ENCODE measurements at regions not wholly inside any gene's neighbourhood (a gene's known extent, or its start where the extent isn't known, plus 50 kb on each side); places are given as distances from the start of the nearest gene placed in this dataset.
"Not testable (repeated sequence)": the region's sequence is repeated elsewhere in the genome, so short reads cannot be mapped to it uniquely, and the experiment has no call there.

DNA sequence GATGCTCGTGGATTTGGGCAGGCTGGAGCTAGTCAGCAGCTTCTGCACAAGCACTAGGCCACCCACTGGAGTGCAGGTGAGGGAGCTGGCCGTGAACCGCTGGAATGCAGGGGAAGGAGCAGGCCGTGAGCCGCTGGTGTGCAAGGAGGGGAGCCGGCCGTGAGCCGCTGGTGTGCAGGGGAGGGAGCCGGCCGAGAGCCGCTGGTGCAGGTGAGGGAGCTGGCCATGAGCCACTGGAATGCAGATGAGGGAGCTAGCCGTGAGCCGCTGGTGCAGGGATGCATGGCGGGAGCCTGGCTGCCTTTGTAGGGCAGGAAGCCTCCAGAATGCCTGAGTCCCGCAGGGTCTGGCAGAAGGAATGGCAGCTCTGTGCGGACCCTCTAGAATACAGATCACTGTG is 4220.0 kb upstream of the OR11H1 start:
- Histone ChIP-seq H3K27me3 (no peaks in the 10 kb centered on the region), H3K27ac (no peak overlapping the region), H3K4me3 (no peak overlapping the region), H3K9me3 (peaks cover 0 to 51% (median 5%) of the 10 kb centered on the region in 4 donors), H3K36me3 (no peaks in the 10 kb centered on the region), H3K4me1 (no peaks in the 10 kb centered on the region)
- no peak for DNase-seq
- TF ChIP-seq, protein P1, sequence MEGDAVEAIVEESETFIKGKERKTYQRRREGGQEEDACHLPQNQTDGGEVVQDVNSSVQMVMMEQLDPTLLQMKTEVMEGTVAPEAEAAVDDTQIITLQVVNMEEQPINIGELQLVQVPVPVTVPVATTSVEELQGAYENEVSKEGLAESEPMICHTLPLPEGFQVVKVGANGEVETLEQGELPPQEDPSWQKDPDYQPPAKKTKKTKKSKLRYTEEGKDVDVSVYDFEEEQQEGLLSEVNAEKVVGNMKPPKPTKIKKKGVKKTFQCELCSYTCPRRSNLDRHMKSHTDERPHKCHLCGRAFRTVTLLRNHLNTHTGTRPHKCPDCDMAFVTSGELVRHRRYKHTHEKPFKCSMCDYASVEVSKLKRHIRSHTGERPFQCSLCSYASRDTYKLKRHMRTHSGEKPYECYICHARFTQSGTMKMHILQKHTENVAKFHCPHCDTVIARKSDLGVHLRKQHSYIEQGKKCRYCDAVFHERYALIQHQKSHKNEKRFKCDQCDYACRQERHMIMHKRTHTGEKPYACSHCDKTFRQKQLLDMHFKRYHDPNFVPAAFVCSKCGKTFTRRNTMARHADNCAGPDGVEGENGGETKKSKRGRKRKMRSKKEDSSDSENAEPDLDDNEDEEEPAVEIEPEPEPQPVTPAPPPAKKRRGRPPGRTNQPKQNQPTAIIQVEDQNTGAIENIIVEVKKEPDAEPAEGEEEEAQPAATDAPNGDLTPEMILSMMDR (IDR thresholded peaks at IDR 0.05), result no peak
- no peak for TF ChIP-seq POLR2A (IDR thresholded peaks at IDR 0.05)

DNA sequence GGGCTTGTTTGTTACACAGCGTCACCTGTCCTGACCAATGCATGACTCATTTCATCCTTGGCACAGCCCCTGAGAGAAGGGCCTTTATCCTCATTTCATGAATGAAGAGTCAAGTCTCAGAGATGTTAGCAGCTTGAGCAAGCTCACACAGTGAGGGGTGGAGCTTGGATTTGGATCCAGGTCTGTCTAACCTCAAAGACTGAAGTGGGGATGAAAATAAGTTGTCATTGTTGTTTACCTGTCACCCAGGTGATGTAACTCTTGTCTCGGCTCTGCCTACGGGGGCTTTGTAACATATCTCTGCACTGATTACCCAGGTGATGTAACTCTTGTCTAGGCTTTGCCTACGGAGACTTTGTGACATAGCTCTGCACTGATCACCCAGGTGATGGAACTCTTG is 4218.2 kb upstream of the OR11H1 start:
- not testable (repeated sequence) for H3K36me3 ChIP-seq, DNase-seq, H3K27me3 ChIP-seq, H3K27ac ChIP-seq, H3K4me1 ChIP-seq, H3K4me3 ChIP-seq
- H3K9me3 ChIP-seq, result peaks cover 0 to 49% (median 5%) of the 10 kb centered on the region in 4 donors

DNA sequence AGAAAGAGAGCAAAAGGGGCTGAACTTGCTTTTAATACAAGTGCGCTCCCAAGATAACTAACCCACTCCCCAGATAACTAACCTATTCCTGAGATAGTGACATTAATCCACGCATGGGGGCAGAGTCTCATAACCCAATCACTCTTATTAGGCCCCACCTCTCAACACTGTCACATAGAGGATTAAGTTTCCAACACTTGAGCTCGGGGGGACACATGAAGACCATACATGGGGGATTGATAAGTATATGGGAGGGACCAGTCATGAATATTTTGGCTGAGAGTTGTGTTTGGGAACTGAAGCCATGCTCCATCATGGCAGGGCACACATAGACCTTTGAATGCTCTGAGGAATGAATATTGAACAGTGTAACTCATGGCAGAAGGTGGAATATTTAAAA is 4217.3 kb upstream of the OR11H1 start:
- not testable (repeated sequence) for H3K27ac ChIP-seq, H3K27me3 ChIP-seq, H3K4me1 ChIP-seq, H3K4me3 ChIP-seq, H3K36me3 ChIP-seq, DNase-seq
- H3K9me3 ChIP-seq, result peaks cover 0 to 44% (median 4%) of the 10 kb centered on the region in 4 donors

DNA sequence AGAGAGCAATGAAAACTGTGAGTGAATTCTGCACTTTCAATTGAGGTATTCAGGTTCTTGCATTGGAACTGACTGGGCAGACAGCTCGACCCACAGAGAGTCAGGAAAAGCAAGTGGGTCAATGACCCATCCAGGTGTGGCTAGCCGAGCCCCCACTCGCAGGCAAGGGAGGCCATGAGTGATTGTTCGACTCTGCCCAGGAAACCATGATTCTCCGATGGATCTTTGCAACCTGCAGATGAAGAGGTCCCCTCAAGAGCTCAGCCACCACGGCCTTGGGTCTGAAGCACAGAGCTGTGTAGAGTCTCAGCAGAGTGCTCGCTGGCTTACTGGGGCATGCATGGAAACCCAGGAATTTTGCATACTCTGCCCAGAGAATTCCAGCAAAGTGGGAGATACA is 4215.4 kb upstream of the OR11H1 start:
- not testable (repeated sequence) for H3K4me3 ChIP-seq, H3K27ac ChIP-seq, H3K27me3 ChIP-seq, H3K4me1 ChIP-seq, H3K36me3 ChIP-seq, DNase-seq
- peaks cover 0 to 26% (median 2%) of the 10 kb centered on the region in 4 donors for H3K9me3 ChIP-seq

DNA sequence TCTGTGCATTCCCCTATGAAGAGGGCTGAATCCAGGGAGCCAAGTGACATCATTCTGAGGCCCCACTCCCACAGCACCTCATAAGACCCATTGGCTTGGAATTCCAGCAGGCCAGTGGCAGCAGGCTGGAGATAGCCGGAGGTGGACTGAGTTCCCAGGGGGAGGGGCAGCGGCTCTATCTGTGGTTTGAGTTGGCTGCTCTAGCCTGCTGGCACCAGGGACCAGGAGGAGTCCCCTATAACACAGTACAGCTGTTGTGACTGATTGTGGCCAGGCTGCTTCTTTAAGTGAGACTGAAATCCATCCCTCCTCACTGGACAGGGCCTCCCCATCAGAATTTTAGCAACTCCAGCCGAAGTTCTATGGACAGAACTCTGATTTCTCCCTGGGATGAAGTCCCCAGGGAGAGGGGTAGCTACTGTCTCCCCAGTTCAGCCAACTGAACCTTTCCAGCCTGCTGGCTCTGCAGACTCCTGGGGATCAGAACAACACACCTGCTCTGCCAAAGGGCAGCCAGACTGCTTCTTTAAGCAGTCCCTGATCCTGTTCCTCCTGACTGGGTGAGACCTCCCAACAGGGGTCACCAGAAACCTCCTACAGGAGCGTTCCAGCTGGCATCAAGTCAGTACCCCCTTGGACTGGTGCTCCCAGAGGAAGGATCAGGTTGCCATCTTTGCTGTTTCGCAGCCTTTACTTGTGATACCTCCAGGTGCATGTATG is 4214.8 kb upstream of the OR11H1 start:
- peaks cover 0 to 21% (median 2%) of the 10 kb centered on the region in 4 donors for H3K9me3 ChIP-seq
- H3K4me3 ChIP-seq, H3K36me3 ChIP-seq, H3K27ac ChIP-seq, H3K27me3 ChIP-seq, H3K4me1 ChIP-seq, DNase-seq: not testable (repeated sequence)

DNA sequence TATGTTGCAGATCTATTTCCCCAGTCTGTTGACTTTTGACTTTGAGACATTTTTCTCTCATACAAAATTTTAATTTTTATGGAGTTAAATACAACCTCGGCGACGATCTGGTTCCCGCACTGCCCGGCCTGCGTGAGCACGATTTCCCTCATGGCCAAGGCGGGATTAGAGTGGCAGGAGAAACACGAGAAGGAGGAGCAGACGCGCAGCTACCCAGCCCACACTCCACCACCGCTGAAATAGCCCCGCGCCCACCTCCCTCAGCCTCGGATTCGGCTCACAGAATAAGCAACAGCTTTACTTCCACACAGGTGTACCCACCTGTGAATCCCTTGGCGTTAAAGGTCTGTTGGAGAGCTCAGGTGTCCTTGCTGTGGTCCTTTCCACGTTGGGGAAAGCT is 4209.4 kb upstream of the OR11H1 start:
- H3K4me1 ChIP-seq, H3K4me3 ChIP-seq, H3K9me3 ChIP-seq, H3K36me3 ChIP-seq, H3K27ac ChIP-seq, DNase-seq, H3K27me3 ChIP-seq: not testable (repeated sequence)

DNA sequence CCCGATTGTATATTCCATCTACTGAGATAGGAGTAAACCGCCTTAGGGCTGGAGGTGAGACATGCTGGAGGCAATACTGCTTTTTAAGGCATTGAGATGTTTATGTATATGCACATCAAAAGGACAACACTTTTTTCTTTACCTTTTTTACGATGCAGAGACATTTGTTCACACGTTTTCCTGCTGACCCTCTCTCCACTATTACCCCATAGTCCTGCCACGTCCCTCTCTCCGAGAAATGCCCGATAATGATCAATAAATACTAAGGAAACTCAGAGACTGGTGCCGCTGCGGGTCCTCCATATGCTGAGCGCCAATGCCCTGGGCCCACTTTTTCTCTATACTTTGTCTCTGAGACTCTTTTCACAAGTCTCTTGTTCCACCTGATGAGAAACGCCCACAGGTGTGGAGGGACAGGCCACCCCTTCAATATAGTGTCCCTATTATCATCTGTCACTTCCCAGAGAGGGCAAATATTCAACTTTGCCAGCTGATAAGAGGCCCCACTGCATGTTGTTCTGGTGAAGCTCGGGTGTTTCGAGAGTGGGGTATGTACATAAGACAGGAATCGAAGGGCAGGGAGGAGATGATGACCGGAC is 4203.5 kb upstream of the OR11H1 start:
- not testable (repeated sequence) for H3K36me3 ChIP-seq, H3K27ac ChIP-seq, H3K4me1 ChIP-seq, H3K27me3 ChIP-seq, H3K4me3 ChIP-seq, DNase-seq
- H3K9me3 ChIP-seq, result peaks cover 0 to 15% (median 2%) of the 10 kb centered on the region in 4 donors

DNA sequence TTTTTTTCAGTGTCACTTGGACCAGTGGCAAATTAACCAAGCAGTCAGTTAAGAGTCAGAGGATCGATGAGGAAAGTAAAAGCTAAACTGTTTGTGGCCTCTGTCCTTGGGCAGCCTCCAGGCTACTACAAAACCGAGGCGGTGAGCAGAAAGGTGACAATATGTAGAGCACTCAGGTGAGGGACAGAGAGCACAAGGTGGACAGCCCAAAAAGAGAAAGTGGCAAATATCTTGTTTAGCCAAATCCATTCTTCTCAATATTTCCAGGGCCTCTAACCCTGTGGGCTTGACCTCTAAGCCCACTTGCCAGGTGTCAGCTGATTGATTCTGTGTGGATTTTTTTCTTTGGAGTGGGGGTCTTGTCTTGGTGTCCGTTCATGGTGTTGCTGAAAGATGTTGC is 4202.2 kb upstream of the OR11H1 start:
- TF ChIP-seq, protein P1 (IDR thresholded peaks at IDR 0.05), result no peak
- TF ChIP-seq POLR2A (IDR thresholded peaks at IDR 0.05), result no peak
- Histone ChIP-seq H3K36me3 (no peaks in the 10 kb centered on the region), H3K27ac (no peak overlapping the region), H3K4me1 (no peaks in the 10 kb centered on the region), H3K9me3 (peaks cover 0 to 15% (median 2%) of the 10 kb centered on the region in 4 donors), H3K4me3 (no peak overlapping the region), H3K27me3 (no peaks in the 10 kb centered on the region)
- no peak for DNase-seq

DNA sequence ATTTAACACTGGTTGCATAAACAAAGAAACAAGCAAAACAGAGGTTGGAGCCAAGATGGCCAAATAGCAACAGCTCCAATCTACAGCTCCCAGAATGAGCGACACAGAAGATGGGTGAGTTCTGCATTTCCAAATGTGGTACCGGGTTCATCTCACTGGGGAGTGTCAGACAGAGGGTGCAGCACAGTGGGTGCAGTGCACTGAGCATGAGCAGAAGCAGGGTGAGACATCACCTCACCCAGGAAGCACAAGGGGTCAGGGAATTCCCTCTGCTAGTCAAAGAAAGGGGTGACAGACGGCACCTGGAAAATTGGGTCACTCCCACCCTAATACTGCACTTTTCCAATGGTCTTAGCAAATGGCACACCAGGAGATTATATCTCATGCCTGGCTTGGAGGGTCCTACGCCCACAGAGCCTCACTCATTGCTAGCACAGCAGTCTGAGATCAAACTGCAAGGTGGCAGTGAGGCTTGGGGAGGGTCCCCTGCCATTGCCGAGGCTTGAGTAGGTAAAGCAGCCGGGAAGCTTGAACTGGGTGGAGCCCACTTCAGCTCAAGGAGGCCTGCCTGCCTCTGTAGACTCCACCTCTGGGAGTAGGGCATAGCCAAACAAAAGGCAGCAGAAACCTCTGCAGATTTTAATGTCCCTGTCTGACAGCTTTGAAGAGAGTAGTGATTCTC is 4186.5 kb upstream of the OR11H1 start:
- H3K9me3 ChIP-seq, result peaks cover 0 to 11% (median 4%) of the 10 kb centered on the region in 4 donors
- H3K36me3 ChIP-seq, DNase-seq, H3K27me3 ChIP-seq, H3K4me1 ChIP-seq, H3K27ac ChIP-seq, H3K4me3 ChIP-seq: not testable (repeated sequence)

DNA sequence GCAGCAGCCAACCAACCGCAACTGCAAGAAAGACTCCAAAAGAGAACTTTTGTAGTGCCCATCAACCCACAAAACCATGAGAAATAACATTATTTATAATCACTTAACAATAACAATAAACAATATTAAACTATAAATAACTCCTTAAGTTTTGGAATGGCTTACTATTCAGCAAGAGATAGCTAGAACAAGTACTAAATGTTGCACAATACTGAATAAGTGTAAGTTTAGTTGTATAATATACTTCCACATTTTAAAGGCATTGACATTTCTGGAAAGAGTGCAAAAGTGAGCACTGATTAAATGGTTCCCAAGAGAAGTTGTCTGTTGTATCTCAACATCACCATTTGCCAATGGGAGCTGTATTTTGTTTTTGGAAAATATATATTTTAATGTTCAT is 4176.8 kb upstream of the OR11H1 start:
- not testable (repeated sequence) for H3K4me1 ChIP-seq, H3K27ac ChIP-seq, H3K27me3 ChIP-seq, DNase-seq, H3K36me3 ChIP-seq, H3K4me3 ChIP-seq
- peaks cover 0 to 22% (median 0%) of the 10 kb centered on the region in 4 donors for H3K9me3 ChIP-seq

DNA sequence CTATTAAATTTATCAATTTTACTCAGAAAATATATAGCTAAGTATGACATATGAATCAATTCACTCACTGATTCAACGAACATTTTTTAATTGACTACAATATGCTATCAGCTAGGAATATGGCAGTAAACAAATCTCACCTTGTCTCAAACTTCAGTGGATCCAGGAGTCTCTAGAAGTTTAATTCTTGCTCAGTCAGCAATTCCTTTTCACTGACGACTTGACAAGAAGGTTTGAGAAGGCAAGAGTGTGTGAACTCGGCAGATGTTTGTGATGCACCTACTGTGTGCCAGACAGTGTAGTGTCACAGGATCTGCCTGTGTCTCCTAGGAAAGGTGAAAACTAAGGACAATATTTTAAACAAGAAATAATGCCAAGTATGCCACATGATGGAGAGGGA is 4175.7 kb upstream of the OR11H1 start:
- not testable (repeated sequence) for DNase-seq

More for the DNA sequence above, 4175.7 kb upstream of the OR11H1 start:
- not testable (repeated sequence) for H3K36me3 ChIP-seq, H3K4me1 ChIP-seq, H3K27ac ChIP-seq, H3K4me3 ChIP-seq, H3K27me3 ChIP-seq
- peaks cover 0 to 17% (median 0%) of the 10 kb centered on the region in 4 donors for H3K9me3 ChIP-seq
